Endodermal cell (in vitro differentiated cells): ENCODE measurements at regions not wholly inside any gene's neighbourhood (a gene's known extent, or its start where the extent isn't known, plus 50 kb on each side); places are given as distances from the start of the nearest gene placed in this dataset.

Source experiments
- DNase-seq: peaks from one replicate; pipeline ENCODE4 v3.0.0-alpha.2; 2017
- H3K27ac ChIP-seq: 2 replicates; pipeline ENCODE4 v1.5.1; 2013; ENCODE audit warnings: mild to moderate bottlenecking, low read depth, low read length, moderate library complexity
- H3K27me3 ChIP-seq: 2 replicates; pipeline ENCODE4 v1.6.1; 2013; ENCODE audit warnings: mild to moderate bottlenecking, low read length, moderate library complexity; ENCODE audit not compliant: insufficient read depth, control insufficient read depth, poor library complexity, severe bottlenecking
- H3K36me3 ChIP-seq: 2 replicates; pipeline ENCODE4 v1.7.0; 2013; ENCODE audit warnings: mild to moderate bottlenecking, low read length, moderate library complexity; ENCODE audit not compliant: control insufficient read depth, insufficient read depth
- H3K4me1 ChIP-seq: one replicate; pipeline ENCODE4 v1.7.0; 2013; ENCODE audit warnings: low read length; ENCODE audit not compliant: control insufficient read depth, insufficient read depth
- H3K4me3 ChIP-seq: 2 replicates; pipeline ENCODE4 v1.5.1; 2013; ENCODE audit warnings: mild to moderate bottlenecking, low read length, moderate library complexity
- H3K9ac ChIP-seq: 2 replicates; pipeline ENCODE4 v1.6.1; 2013; ENCODE audit warnings: mild to moderate bottlenecking, low read length, moderate library complexity; ENCODE audit not compliant: poor library complexity, severe bottlenecking; ENCODE audit errors: extremely low read depth
- H3K9me3 ChIP-seq: 2 replicates; pipeline ENCODE4 v1.6.1; 2013; ENCODE audit warnings: mild to moderate bottlenecking, low read length, moderate library complexity; ENCODE audit not compliant: control insufficient read depth
- H3K27ac Mint-ChIP-seq: 2 replicates; pipeline ENCODE4 v1.8.0; 2020; ENCODE audit warnings: mixed read lengths
- H3K27me3 Mint-ChIP-seq: 2 replicates; pipeline ENCODE4 v1.8.0; 2021; ENCODE audit warnings: mild to moderate bottlenecking, mixed read lengths; ENCODE audit not compliant: insufficient read depth
- H3K36me3 Mint-ChIP-seq: 2 replicates; pipeline ENCODE4 v1.8.0; 2020; ENCODE audit warnings: low read depth, mixed read lengths
- H3K4me1 Mint-ChIP-seq: 2 replicates; pipeline ENCODE4 v1.8.0; 2020; ENCODE audit warnings: mixed read lengths
- H3K4me3 Mint-ChIP-seq: 2 replicates; pipeline ENCODE4 v1.8.0; 2020; ENCODE audit warnings: mild to moderate bottlenecking, moderate library complexity, mixed read lengths
- H3K9me3 Mint-ChIP-seq: 2 replicates; pipeline ENCODE4 v1.8.0; 2020; ENCODE audit warnings: mild to moderate bottlenecking, mixed read lengths
- WGBS, 2 experiments: methylation state at CpG; one replicate each; pipeline versions ENCODE4 v1.1.5 to v1.1.7; 2013; ENCODE audit warnings: missing lambda C conversion rate in 2 of 2, mixed read lengths in 1 of 2; ENCODE audit not compliant: insufficient coverage in 1 of 2, insufficient read length in 1 of 2; 5-methylcytosine and 5-hydroxymethylcytosine counted together
- TF ChIP-seq, protein P1 (sequence below): fragments of 200-600 bp; sonication (generic); conservative IDR thresholded peaks from 2 replicates; pipeline ENCODE4 v1.5.0; 2021; ENCODE audit warnings: antibody characterized with exemption, mild to moderate bottlenecking

DNA sequence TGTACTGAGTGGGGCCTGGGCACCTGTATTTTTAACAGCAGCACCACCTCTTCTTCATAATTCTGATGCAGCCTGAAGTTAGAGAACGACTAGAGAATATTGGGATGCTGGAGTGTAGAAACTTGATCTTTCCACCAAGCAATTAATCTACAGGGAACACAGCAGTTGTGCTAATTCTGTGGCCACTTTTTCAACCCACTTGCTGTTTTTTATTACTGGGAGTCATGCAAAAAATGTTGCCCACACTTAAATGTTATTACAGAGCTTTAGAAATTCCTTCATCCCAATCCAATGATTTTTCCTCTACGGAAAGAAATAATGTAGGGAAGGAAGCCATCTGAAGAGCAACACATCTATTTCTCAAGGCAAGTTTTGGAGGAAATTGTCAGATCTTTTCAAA, 190.9 kb upstream of the TUT7 start:
- Histone ChIP-seq H3K9me3 (no peaks in the 10 kb centered on the region), H3K27me3 (no peaks in the 10 kb centered on the region), H3K27ac (no peak overlapping the region), H3K9ac (no peak overlapping the region), H3K36me3 (no peaks in the 10 kb centered on the region), H3K4me3 (no peak overlapping the region), H3K4me1 (no peaks in the 10 kb centered on the region)
- DNase-seq, result no peak
- WGBS, 2 experiments, result 73 to 80% methylated on average over 1 to 2 of the region's 2 CpGs
- H3K27ac Mint-ChIP-seq, result no peak overlapping the region
- H3K4me3 Mint-ChIP-seq, result no peak overlapping the region
- peaks cover 9% of the 10 kb centered on the region for H3K27me3 Mint-ChIP-seq
- H3K9me3 Mint-ChIP-seq, result no peaks in the 10 kb centered on the region
- H3K36me3 Mint-ChIP-seq, result no peaks in the 10 kb centered on the region
- H3K4me1 Mint-ChIP-seq, result peaks cover 2% of the 10 kb centered on the region
- TF ChIP-seq, protein P1, sequence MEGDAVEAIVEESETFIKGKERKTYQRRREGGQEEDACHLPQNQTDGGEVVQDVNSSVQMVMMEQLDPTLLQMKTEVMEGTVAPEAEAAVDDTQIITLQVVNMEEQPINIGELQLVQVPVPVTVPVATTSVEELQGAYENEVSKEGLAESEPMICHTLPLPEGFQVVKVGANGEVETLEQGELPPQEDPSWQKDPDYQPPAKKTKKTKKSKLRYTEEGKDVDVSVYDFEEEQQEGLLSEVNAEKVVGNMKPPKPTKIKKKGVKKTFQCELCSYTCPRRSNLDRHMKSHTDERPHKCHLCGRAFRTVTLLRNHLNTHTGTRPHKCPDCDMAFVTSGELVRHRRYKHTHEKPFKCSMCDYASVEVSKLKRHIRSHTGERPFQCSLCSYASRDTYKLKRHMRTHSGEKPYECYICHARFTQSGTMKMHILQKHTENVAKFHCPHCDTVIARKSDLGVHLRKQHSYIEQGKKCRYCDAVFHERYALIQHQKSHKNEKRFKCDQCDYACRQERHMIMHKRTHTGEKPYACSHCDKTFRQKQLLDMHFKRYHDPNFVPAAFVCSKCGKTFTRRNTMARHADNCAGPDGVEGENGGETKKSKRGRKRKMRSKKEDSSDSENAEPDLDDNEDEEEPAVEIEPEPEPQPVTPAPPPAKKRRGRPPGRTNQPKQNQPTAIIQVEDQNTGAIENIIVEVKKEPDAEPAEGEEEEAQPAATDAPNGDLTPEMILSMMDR, result no peak

DNA sequence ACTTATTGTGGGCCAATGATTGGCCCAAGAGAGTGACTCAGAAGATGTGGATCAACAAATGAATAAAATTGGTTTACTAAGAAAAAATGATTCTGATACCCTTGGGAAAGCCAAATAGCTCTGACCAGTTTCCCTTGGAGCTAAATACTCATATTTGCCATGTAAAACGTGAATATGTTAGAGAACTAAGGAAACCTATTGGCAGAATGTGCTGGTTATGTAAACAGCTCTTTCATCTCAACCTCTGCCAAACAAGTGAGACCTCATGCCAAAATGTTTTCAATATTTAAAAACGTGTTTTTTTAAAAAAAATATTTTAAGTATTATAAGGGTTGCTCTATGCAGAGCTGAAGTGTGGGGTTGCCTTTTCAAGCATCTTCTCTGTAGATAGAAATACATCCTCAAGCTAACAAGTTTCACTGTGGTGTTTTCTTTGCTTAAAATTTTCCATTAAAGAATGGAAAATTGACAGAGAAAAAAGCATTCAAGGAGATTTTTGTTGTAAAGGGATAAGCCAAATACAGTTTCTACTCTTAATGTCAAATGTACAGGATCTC, 186.9 kb upstream of the TUT7 start:
- Histone ChIP-seq H3K4me1 (no peaks in the 10 kb centered on the region), H3K4me3 (no peak overlapping the region), H3K36me3 (no peaks in the 10 kb centered on the region), H3K27ac (no peak overlapping the region), H3K9ac (no peak overlapping the region), H3K9me3 (no peaks in the 10 kb centered on the region), H3K27me3 (no peaks in the 10 kb centered on the region)
- Mint-ChIP-seq H3K36me3 (peaks cover 2% of the 10 kb centered on the region), H3K4me1 (no peaks in the 10 kb centered on the region), H3K27me3 (no peaks in the 10 kb centered on the region), H3K4me3 (no peak overlapping the region), H3K9me3 (peaks cover 4% of the 10 kb centered on the region), H3K27ac (no peak overlapping the region)
- WGBS, 2 experiments, result 81 to 86% methylated on average over 1 of the region's 2 CpGs
- TF ChIP-seq, protein P1, result no peak
- DNase-seq, result no peak

DNA sequence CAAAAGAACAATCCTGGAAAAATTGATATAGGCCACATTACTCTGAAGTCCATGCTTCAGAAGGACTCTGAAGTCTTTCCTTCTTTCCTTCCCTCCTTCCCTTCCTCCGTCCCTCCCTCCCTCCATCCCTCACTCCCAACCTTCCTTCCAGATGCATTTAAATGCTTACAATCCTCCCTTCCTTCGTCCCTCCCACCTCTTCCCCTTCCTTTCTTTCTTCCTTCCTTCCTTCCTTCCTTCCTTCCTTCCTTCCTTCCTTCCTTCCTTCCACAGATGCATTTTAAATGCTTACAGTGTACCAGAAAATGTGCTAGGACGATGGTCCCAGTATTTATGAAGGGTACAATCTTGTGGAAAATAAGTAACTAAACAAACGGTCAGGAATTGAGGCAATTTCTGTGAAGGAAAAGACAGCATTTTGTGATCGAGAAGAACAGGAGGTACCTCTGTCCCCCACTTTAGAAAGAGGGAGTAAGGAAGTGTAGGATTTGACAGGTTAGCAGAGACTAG, 181.3 kb upstream of the TUT7 start:
- peaks cover 2% of the 10 kb centered on the region for H3K36me3 Mint-ChIP-seq
- Histone ChIP-seq H3K4me1 (no peaks in the 10 kb centered on the region), H3K4me3 (no peak overlapping the region), H3K9me3 (no peaks in the 10 kb centered on the region), H3K27ac (no peak overlapping the region), H3K9ac (no peak overlapping the region), H3K36me3 (no peaks in the 10 kb centered on the region), H3K27me3 (no peaks in the 10 kb centered on the region)
- H3K27me3 Mint-ChIP-seq, result no peaks in the 10 kb centered on the region
- 88 to 93% methylated on average over 4 to 5 of the region's 5 CpGs for WGBS, 2 experiments
- H3K9me3 Mint-ChIP-seq, result peaks cover 4% of the 10 kb centered on the region
- H3K4me1 Mint-ChIP-seq, result no peaks in the 10 kb centered on the region
- TF ChIP-seq, protein P1, result no peak
- no peak for DNase-seq
- no peak overlapping the region for H3K27ac Mint-ChIP-seq
- no peak overlapping the region for H3K4me3 Mint-ChIP-seq
